HG03060 (cell line): ENCODE measurements at regions not wholly inside any gene's neighbourhood (a gene's known extent, or its start where the extent isn't known, plus 50 kb on each side); places are given as distances from the start of the nearest gene placed in this dataset.

Experiments used
- ATAC-seq: cut with Tn5 transposase; IDR thresholded peaks from one replicate; pipeline ENCODE4 v1.9.1; 2021; ENCODE audit warnings: low read depth, moderate number of reproducible peaks; ENCODE audit not compliant: unreplicated experiment

DNA sequence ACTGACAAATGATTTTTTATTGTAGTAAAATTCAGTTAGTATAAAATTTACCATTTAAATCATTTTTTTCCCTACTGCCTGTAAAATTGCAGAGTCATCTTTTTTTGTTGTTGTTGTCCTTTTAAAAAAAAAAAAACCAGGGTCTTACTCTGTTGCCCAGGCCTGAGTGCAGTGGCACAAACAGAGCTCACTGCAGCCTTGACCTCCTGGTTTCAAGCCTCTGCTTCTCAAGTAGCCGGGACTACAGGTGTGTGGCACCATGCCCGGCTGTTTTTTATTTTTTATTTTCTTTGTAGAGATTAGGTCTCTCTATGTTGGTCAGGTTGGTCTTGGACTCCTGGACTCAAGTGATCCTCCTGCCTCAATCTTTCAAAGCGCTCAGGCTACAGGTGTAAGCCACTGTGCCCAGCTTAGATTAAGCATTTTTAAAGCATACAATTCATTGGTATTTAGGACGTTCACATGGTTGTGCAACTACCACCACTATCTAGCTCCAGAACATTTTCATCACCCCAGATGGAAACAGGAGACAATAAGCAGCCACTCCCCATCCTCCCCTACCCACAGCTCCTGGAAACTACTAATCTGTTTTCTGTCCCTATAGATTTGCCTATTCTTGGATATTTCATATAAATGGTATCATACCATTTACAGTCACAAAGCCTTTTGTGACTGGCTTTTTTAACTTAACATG, 59.7 kb upstream of the PGRMC2 start:
- no peak for ATAC-seq

- no peak for ATAC-seq
These were observed 58.6 kb upstream of the PGRMC2 start for GRCh38 chr4:128346054-128346716.

GRCh38 chr4:128345650-128346049, 58.0 kb upstream of the PGRMC2 start:
- no peak for ATAC-seq

DNA sequence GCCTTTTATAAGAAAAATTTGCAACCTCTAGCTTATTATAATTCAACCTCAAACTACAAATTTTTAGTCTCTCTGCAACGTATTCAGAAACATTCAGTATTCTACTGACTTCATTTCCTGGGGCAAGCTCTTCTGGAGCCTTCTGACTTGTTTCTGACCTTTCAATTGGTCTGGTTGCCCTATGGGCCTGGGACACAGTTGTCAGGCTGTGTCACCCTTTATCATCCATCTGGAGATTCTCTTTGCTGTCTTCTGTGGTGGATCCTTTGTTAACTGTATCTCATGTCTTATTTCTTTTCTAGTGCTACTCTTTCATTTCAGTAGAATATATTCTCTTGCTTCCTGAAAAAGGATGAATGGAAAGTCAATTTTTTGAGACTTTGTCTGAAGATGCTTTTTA, 55.1 kb upstream of the PGRMC2 start:
- ATAC-seq: no peak

DNA sequence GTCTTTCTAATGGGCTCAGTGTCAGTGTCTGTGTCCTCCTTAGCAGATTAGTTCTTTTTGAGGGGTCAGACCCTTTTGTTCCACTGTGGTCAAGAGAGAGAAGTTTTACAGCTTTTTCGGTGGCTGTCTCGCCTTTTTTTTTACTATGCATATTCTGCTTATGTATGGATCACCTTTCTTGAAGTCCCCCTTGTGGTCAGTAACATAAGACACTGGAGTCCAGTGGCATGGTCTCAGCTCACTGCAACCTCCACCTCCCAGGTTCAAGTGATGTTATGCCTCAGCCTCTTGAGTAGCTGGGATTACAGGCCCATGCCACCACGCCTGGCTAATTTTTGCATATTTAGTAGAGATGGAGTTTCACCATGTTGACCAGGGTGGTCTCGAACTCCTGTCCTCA, 54.0 kb upstream of the PGRMC2 start:
- ATAC-seq: no peak

DNA sequence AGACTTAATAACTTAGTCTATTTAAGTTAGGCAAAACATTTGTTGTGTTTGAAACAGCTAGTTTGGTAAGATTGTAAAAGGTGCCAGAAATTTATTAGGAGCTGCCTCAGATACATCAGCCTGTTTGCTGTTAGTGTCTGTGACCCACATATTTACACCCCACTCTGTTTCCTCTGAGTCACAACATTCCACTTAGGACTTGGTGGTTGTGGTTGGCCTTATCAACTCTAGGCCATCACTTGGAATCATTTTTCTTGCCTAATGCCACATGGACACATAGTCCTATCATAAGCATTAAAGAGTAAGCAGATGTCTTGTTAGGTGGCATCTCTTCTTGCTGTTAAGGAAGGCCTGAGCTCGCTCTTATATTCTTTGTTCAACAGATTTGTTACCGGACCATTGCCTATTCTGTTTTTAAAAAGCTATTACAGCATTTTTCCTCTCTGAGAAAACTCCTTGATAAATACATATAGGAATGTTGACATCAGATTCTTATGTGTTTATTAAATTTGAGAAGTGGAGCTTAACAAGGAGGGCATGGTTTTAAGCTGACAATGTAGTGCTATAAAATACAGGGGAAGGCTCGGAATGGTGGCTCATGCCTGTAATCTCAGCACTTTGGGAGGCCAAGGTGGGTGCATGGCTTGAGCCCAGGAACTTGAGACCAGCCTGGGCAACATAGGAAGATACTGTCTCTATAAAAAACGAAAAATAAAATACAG, 51.2 kb upstream of the PGRMC2 start:
- no peak for ATAC-seq

DNA sequence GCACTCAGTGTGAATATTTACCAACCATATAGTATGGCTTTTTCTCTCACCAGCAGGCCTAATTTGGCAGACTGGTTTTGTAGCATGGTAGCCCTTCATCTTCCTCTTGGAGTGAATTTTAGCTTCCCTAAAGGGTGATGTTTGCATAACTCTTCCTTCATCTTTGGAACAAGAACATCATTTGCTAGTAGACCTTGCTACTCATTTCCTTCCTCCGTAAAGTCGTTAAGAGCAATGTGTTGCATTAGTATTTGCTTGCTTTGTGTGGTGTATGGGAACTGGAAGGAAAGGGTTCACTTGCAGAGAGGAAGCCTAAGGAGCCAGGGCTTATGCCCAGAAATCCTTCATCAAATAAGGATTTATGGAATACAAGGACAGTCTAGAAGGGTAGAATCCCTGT, 50.2 kb upstream of the PGRMC2 start:
- no peak for ATAC-seq
